GM21717 (cell line): ENCODE measurements at regions not wholly inside any gene's neighbourhood (a gene's known extent, or its start where the extent isn't known, plus 50 kb on each side); places are given as distances from the start of the nearest gene placed in this dataset.
"Not testable (repeated sequence)": the region's sequence is repeated elsewhere in the genome, so short reads cannot be mapped to it uniquely, and the experiment has no call there.

Experiments
- ATAC-seq: cut with Tn5 transposase; IDR thresholded peaks from one replicate; pipeline ENCODE4 v1.9.1; 2021; ENCODE audit warnings: mild to moderate bottlenecking, moderate library complexity; ENCODE audit not compliant: unreplicated experiment

GRCh38 chr2:75390169-75390568 is 170.6 kb downstream of the EVA1A start:
- no peak for ATAC-seq

GRCh38 chr2:75389271-75389670 is 171.5 kb downstream of the EVA1A start:
- no peak for ATAC-seq

GRCh38 chr2:75381032-75381431 is 179.7 kb downstream of the EVA1A start:
- ATAC-seq, result no peak

GRCh38 chr2:75379476-75380210 is 180.3 kb upstream of the TACR1 start:
- ATAC-seq, result no peak

GRCh38 chr2:75375646-75376582 is 176.6 kb upstream of the TACR1 start:
- no peak for ATAC-seq

- not testable (repeated sequence) for ATAC-seq
These were observed 175.2 kb upstream of the TACR1 start for GRCh38 chr2:75374414-75374957.

- no peak for ATAC-seq
These were observed 168.1 kb upstream of the TACR1 start for GRCh38 chr2:75367401-75367800.

GRCh38 chr2:75361486-75361885 is 162.2 kb upstream of the TACR1 start:
- ATAC-seq, result no peak

- no peak for ATAC-seq
These were observed 161.6 kb upstream of the TACR1 start for GRCh38 chr2:75360945-75361344.

- ATAC-seq, result no peak
These were observed 157.5 kb upstream of the TACR1 start for GRCh38 chr2:75356865-75357264.

- no peak for ATAC-seq
These were observed 153.8 kb upstream of the TACR1 start for GRCh38 chr2:75353131-75353530.

- ATAC-seq, result no peak
These were observed 149.0 kb upstream of the TACR1 start for GRCh38 chr2:75348307-75348706.

- no peak for ATAC-seq
These were observed 144.8 kb upstream of the TACR1 start for GRCh38 chr2:75344146-75344545.

- ATAC-seq, result peak; percentile 64
These were observed 143.3 kb upstream of the TACR1 start for GRCh38 chr2:75342504-75343175.

GRCh38 chr2:75340560-75340959 is 141.2 kb upstream of the TACR1 start:
- ATAC-seq, result no peak

GRCh38 chr2:75338461-75338860 is 139.1 kb upstream of the TACR1 start:
- ATAC-seq, result no peak

GRCh38 chr2:75337619-75338018 is 138.3 kb upstream of the TACR1 start:
- ATAC-seq, result no peak

GRCh38 chr2:75337016-75337415 is 137.7 kb upstream of the TACR1 start:
- no peak for ATAC-seq

- no peak for ATAC-seq
These were observed 137.1 kb upstream of the TACR1 start for GRCh38 chr2:75336451-75336850.

- ATAC-seq, result no peak
These were observed 134.8 kb upstream of the TACR1 start for GRCh38 chr2:75334076-75334475.

GRCh38 chr2:75333646-75334045 is 134.3 kb upstream of the TACR1 start:
- no peak for ATAC-seq
